LNCaP clone FGC (cell line): ENCODE measurements at regions not wholly inside any gene's neighbourhood (a gene's known extent, or its start where the extent isn't known, plus 50 kb on each side); places are given as distances from the start of the nearest gene placed in this dataset.

Experiments
- DNase-seq: peaks from one replicate; pipeline ENCODE4 v3.0.0-alpha.2; 2011; ENCODE audit warnings: low read depth
- H3K4me3 ChIP-seq: 2 replicates; pipeline ENCODE4 v1.5.1; 2011; ENCODE audit warnings: mild to moderate bottlenecking, low read depth, low read length, control low read depth
- CTCF ChIP-seq: IDR thresholded peaks from 2 replicates; pipeline ENCODE4 v1.5.1; 2012; ENCODE audit warnings: mild to moderate bottlenecking; ENCODE audit not compliant: control insufficient read depth, insufficient read depth; ENCODE audit errors: extremely low read depth

GRCh38 chr7:9836671-9837070, 1137.0 kb upstream of the PHF14 start:
- no peak for TF ChIP-seq CTCF
- no peak for DNase-seq
- H3K4me3 ChIP-seq, result no peak overlapping the region

DNA sequence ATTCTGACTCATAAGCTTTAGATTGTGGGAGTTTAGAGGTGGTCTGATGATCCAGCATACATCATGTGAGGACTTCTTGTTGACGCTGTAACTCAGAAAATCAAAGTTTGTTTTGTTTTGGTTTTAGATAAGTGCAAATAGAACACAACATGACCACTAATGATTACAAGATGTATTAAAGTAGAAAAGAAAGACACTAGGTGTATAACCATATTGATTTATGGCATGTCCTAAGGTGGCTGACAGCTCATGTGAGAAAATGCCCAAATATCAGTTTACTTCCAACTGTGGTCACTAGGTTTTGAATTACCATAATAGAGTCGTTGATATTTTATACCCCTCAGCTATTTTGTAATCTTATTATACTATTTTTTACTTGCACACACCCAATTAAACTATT, 1131.4 kb upstream of the PHF14 start:
- no peak overlapping the region for H3K4me3 ChIP-seq
- TF ChIP-seq CTCF, result no peak
- DNase-seq, result no peak

DNA sequence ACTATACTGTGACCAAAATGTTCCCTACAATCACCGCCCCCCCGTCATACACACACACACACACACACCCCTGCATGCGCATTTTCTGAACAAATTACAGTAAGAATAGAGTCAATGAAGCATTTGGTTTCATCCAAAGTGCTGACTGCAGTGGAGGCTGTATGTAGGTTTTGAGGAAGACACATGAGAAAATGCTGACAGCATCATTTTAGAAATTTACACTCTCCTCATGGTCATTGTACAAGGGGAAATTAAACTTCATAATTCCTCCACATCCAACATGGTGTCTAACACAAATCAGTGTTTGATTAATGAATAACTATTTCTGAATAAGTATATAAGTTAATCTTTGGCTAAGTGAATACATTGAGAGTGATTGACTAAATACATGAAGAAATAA, 1126.8 kb upstream of the PHF14 start:
- TF ChIP-seq CTCF, result no peak
- no peak for DNase-seq
- no peak overlapping the region for H3K4me3 ChIP-seq

DNA sequence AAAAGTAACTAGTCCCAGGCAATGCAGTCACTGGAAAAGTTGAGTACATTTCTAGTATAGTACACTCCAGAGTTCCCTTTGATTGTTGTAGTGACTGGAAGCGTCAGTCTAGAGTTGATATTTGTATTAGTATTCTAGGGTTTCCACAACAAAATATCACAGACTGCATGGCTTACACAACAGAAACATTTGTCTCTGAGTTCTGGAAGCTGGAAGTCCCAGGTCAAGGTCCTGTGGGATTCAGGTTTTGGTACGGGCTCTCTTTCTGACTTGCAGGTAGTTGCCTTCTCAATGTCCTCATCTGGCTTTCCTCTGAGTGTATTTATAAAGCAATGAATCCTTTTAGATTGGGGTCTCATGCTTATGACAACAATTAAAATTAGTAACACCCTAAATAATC, 1119.1 kb upstream of the PHF14 start:
- TF ChIP-seq CTCF, result no peak
- no peak overlapping the region for H3K4me3 ChIP-seq
- no peak for DNase-seq

DNA sequence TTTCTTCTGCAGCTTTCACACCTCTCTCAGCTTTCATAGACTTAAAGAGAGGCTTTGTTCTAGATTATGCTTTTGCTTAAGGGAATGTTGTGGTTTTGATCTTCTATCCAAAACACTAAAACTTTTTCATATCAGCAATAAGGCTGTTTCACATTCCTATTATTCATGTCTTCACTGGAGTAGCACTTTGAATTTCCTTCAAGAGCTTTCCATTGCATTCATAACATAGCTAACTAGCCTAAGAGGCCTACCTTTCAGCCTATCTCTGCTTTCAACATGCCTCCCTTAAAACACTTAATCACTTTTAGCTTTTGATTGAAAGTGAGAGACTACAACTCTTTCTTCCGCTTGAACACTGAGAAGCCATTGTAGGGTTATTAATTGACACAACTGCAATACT, 1117.0 kb upstream of the PHF14 start:
- no peak for TF ChIP-seq CTCF
- no peak overlapping the region for H3K4me3 ChIP-seq
- DNase-seq, result no peak

DNA sequence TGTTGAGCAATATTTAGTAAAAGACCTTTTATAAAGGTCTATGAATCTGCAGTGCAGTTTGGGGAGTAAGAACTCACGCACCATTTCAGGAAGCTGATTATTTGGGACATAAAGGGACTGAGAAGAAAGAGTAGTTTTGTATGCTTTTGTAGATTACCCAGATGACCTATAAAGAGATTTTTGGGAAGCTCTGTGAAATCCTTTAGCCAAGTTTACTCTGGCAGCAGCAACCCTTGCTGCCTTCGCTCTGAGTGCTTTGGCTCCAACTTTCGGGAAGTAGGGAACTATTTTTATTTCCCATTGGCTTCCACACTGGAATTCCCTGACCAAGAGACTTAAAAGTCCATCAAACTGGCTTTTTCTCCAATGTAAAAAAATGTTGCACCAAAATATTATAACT, 1110.1 kb upstream of the PHF14 start:
- no peak overlapping the region for H3K4me3 ChIP-seq
- TF ChIP-seq CTCF, result no peak
- DNase-seq, result no peak

DNA sequence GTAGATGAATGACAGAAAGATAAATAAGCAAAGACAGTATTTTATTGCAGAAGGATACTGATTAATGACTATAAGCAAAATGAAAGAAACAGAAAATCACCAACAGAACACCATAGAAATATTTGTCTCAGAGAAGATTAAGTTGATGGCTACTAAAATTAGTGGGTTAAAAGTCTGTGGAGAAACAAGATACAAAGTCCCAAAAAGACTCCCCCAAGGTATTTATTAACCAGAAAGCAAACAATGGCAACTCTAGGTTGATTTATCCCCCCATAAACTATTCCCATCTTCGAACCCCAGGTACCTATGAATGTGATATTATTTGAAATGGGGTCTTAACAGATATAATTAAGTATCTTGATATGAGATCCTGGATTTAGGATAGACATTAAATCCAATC, 1104.5 kb upstream of the PHF14 start:
- no peak for DNase-seq
- no peak overlapping the region for H3K4me3 ChIP-seq
- TF ChIP-seq CTCF, result no peak
